DMS53 (cell line): ENCODE measurements at regions not wholly inside any gene's neighbourhood (a gene's known extent, or its start where the extent isn't known, plus 50 kb on each side); places are given as distances from the start of the nearest gene placed in this dataset.
"Not testable (repeated sequence)": the region's sequence is repeated elsewhere in the genome, so short reads cannot be mapped to it uniquely, and the experiment has no call there.

Experiments used
- DNase-seq: peaks from one replicate; lab custom pipeline; 2025; lab: John Stamatoyannopoulos, UW

DNA sequence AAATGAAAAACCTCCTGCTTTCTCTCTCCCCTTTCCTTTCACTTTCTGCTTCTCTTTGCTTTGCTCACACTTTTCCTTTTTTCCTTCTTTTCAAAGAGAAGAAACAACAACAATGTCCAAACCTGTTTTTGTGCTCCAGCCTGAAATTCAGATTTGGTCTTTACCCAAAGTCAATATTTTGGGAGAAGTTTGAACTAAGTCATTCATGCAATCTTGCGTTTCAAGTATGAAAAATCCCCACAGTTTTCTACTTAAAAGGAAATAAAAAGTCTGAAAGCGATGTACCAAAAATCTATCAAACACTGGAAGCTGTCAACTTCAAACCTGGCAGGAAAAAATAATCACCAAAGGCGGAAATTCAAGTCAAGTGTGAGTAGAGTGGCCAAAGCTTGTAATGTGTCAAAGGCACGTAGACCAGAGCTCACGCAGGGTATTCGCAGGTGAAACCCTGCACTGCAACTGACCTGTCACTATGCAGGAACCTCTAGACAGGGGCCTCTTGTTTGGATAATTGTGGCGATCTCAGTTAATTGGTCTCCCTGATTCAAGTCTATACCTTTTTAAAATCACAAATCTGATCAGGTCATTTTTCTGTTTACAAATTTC, 118.8 kb upstream of the GALNT15 start:
- no peak for DNase-seq

DNA sequence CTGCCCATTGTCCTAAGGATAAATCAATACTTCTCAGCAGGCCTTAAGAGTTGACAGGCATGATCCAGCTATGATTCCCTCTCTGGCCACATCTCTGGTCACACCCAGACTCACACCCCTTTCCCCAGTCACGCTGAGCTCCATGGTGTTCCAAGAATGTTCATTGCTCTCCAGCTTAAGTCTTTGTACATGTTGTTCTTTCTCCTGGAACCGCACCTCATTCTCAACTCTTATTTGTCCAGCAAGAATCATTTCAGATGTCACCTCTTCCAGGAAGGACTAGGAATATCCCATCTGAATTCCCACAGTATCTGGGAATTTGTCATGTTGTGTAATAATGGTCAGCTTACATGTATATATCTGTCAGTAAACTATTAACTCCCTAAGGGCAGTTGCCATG, 118.3 kb upstream of the GALNT15 start:
- no peak for DNase-seq

DNA sequence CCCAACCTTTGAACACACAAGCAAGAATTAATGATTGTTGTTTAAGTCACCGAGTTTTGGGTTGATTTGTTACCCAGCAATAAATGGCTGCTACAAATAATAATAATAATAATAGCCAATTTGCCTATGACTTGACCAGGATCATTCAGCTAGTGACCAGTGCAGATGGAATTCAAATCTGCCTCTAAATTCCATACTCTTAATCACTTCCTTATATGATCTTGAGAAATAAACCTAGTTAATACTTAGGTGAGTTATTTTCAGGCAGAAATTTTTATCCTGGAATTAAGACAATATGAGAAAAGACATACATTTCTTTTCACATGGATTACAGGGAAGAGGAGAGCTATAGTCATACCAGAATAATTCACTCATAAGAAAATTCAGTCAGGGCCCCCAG, 116.0 kb upstream of the GALNT15 start:
- DNase-seq, result no peak

DNA sequence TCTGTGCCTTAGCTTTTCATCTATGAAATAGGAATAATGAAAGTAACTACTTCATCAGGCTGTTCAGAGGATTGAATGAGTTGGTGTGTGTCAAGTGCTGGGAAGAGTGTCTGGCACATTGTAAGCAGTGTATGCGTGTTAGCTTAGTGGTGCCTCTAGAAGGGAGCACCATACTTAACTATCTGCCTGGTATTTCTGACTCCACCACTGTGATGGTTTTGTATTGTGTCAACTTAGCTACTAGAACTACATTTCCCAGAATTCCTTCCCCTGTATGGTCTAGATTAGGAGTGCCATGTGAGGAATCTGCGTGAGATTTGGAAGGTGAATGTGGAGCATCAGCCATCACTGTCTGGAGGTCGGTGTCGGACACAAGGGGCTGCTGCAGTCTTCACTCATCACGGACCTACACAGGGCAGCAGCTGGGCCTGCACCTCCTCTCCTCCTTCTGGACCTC, 115.4 kb upstream of the GALNT15 start:
- no peak for DNase-seq

DNA sequence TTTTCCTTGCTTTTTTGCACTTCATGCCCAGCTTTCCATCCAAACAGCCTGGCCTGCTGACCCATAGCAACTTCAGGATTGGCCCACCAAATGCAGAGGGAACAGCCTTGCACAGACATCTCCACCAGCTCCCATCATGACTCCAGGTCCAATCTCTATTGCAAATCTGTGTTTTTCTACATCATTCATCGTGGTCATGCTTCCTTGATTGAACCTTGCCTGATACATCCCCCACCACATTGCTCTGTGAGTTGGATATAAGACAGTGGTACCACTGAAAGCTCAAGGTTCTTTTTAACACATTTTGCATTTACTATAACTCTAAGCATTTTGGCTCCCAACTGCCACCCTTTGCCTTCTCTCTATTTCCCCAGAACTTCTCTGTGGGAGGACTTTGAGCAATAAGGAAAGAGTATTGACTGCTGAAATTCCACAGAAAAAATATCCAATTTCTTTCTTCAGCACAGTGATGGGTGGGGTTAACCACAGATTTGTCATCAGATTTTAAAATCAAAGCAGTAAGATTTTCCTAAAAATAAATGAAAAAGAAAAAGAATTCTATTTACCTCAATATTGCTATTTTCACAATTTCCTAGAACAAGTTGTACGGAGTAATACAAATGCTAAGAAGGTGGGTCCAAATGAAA, 114.6 kb upstream of the GALNT15 start:
- DNase-seq, result no peak

DNA sequence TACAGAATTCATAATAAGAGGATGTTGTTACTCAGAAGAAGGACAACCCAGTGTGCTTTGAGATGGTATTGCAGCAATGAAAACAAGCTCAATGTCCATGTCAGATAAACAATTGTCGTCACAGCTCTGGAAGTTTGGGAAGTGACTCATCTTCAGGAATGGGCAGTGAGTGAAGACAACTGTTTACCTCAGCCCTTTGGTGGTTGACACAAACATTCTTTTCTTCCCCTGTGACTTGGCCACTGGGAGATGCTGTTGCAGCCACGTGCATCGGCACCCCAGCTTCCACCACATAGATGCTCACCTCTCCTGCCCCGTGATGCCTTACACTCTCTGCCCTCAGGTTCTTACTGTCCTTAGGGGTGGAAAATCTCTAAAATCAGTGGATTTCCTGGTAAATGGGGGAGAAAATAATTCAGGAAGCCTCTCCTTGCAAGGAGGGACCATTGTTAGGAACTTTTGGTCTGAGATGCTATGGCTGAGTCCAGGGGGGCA, 114.1 kb upstream of the GALNT15 start:
- peak; percentile 41 for DNase-seq

DNA sequence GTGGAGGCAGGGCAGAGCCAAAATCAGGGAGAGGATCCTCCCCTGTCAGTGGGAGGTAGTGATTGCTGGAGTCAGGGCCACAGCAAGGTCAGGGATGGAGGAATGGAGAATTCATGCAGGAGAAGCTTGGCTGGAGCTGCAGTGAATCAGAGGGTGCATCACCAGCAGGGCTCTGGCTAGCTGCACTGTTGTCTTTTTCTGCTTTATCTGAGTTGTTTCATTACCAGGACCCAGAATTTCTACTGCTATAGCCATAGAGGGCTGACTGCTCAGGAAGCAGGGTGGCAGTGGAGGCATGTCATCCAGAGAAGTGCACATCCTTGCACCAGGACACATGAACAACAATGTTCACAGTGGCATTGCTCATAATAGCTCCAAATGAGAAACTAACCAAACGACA, 113.5 kb upstream of the GALNT15 start:
- no peak for DNase-seq

DNA sequence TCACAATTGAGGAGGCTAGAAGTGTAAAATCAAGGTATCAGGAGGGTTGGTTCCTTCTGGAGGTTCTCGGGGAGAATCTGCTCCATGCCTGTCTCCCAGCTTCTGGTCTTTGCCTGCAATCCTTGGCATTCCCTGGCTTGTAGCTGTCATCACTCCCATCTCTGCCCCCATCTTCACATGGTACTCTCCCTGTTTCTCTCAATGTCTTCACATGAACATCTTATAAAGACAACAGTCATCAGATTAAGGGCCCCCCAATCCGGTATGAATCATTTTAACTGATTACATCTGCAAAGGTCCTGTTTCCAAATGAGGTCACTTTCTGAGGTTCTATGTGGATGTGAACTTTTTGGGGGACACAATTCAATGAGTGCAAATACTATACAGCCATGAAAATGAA, 113.0 kb upstream of the GALNT15 start:
- DNase-seq, result no peak

DNA sequence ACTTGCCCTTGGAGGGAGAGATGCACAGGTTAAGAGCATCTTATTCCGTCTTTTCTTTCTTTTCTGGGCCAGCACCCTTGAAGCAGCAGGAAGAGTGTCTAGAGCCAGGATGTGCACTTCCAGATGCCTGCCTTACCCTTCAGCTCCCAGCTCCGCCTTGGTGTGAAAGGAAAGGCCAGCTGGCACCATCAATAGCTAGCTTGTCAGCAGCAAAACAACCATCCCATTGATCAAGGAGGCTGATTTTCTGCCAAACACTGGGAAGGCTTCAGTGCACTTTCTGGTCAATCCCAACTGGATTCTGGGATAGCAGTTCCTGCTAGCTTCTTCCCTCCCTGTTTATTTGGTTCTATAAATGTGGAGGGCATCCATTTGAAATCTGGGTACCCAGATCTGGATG, 110.9 kb upstream of the GALNT15 start:
- no peak for DNase-seq

DNA sequence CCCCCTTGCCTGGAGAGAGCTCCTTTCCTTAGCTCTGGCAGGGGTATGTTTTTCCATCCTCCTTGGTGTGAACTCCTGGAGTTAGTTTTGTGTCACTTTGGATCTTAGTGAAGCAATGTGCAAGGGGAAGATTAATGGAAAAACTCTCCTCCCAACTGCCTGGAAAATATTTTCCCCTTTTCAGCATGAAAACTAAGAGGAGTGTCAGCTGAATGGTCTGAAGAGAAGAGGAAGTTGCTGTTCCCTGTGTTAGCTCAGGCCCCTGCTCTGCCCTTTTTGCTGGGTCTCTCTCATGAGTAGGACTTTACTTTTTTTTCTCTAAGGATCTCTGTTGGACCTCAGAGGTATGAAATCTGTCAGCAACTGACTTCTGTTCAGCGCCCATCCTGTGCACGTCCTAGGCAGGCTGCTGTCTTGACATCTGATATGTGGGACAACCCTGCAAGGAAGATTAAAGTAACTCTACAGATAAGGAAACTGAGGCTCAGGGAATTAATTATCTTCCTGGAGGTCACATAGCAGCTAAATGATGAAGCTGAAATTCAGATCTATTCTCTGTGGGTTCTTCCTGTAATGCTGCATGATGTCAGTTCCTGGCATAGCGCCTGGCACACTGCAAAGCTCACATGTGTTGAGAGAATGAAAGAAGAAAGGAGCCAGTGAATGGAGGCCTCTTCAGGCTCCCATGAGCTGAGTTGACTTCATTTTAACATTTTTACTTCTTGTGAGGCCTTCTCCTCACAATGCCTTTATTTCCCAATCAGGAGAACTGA, 109.7 kb upstream of the GALNT15 start:
- peak; percentile 46 for DNase-seq

DNA sequence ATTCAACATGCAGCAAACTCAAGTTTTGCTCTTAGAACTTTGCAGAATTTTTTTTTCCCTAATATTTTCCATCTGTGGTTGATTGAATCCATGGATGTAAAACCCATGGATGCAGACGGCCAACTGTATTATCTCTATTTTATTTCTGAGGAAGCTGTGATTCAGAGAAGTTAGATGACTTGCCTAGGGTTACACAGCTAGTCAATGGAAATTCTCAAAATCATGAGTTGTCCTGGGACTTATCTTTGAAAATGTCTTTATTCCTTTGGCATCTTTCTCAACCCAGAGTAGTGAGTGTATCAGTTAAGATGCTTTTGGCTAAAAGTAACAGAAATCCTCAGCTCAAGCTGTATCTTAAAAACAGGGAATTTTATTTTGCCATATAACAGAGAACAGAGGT, 107.9 kb upstream of the GALNT15 start:
- no peak for DNase-seq

DNA sequence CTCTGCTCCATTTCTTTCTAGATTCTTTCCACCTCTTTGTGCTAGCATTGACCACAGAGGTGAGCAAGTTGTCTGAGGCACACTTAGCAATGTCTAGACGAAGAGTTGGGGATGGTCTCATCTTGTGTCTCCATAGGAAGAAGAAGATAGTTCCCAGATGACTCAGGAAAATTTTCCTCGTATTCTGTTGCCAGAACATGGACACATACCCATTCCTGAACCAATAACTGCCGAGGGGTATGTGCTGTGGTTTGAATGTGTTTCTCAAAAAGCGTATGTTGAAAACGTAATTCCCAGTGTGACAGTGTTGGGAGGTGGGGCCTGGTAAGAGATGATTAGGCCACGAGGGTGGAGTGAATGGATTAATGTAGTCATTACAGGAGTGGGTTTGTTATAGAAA, 107.5 kb upstream of the GALNT15 start:
- DNase-seq, result no peak

DNA sequence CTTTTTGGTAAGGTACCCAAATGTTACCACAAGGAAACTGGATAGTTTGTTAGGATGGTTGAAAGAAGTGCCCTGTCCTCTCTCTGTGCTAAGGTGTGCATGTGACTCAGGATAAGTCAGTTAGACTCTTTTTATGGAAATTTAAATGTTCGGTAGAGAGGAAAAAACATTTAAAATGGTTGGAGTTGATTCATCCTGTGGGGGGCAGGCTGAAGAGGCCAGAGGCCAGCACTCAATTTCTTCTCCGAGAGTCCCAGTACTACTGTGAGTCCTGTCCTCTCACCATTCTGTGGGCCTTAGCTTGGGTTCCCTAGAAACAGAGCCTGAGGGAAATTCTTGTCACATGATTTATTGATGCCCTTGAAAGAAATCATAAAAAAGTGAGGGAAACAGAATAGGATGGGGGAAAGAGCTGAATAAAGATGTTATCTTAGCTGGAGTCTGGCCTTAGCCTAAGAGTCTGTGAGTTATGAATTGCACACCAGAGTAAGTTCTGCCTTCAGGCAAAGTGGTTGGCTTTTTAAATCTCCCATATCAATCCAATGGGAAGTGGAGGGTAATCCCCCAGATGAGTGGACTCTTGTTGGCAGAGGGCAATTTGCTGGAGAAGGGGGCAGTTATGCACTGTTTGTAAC, 106.5 kb upstream of the GALNT15 start:
- DNase-seq, result no peak

DNA sequence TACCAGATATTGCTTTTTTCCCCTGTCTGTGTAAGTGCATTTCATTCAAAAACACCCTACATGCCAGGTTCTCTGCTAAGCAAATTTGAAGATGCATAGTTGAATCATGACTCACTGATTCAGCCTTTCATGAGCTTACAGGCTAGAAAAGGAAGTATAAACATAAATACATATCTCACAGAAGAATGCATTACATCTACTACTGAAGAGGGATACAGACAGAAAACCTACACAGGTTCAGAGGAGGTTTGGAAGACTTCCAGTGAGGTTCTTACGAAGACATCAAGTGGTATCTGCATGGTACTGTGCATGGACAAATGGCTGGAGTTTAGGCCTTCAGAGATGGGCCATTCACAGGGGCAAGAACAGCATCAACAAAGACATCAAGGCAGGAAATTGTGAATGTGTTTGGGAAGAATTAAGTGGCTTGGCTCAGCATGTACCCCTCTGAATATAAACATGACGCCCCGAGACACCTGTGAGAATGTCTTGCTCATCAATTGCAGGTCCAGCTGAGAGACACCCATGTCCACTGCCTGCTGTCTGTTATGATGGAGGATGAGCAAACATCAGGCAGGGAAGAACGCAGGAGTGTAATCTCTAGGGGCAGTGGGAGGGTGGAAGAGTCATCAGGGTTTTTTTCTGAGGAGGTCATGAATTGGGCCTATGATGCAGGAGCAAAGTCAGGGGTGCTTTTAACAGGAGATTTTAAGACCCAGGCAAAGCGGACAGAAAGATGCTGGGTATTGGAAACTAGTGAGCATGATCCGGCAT, 105.1 kb upstream of the GALNT15 start:
- DNase-seq, result peak; percentile 68

DNA sequence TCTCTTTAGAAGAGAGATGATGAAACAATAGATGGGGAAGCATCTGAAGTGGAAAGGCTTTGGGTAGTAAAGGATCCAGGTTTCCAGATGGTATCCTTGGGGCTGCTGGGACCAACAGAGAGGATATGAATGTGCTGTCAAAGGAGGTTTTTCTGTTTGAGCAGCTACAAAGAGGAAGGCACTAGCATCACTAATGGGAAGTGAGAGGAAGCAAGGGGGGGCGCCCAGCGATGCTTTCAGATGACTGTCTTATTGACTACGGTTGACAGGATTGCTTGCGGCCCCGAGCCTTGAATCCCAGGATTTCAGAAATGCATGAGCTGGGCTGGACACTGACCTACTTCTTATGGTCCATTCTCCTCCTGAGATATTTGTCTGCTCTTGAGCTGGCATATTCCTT, 103.8 kb upstream of the GALNT15 start:
- DNase-seq, result peak; percentile 8

DNA sequence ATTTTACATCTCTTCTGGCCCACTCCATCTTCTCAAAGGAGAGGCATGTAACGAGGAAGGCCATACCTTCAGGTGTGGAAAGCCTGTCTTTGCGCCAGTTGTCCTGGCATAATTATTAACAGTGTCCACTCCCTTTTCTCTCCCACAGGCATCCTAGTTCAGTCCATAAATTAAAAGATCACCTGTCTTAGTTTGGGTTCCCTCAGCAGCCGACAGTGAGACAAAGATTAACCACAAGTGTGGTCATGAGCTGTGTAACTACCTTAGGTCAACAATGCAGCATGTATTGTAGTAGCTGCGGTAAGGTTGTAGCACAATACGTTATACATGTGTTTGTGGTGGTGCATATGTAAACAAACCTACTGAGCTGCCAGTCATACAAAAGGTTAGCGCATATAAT, 103.3 kb upstream of the GALNT15 start:
- peak; percentile 80 for DNase-seq

DNA sequence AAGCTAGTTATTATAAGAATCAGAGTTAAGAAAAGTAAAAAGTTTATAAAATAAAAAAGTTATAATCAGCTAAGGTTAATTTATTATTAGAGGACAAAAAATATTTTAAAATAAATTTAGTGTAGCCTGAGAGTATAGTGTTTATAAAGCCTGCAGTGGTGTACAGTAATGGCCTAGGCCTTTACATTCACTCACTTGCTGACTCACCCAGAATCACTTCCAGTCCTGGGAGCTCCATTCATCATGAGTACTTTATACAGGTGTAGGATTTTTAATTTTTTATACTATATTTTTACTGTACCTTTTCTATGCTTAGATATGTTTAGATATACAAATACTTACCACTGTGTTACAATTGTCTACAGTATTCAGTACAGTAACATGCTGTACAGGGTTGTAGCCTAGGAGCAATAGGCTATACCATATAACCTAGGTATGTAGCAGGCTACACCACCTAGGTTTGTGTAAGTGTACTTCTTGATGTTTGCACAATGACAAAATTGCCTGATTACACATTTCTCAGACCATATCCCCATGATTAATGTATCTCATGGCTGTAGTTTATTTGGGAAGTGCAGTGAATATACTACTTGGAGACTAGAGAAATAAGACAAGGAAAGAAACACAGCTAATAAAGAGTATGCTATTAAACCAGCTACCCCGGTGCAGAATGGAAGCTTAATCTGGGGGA, 101.9 kb upstream of the GALNT15 start:
- peak; percentile 26 for DNase-seq

DNA sequence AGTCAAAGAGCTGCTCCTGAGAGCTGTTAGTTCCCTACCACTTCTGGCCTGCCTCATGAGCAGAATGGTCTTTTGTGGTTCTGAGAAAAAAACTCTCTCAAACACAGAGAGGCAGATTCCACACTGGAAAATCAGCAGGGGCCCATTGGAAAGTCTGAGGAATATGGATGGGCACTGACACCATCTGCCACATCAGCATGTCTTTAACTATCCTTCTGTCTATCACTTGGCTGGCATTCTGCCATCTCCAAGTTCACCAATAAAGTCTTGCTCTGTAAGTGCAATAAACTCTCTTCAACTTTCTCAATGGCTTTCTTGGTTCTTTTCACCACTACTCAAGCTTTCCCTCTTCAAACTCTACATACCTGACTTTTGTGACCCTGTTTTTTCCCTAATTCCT, 101.3 kb upstream of the GALNT15 start:
- DNase-seq, result no peak

DNA sequence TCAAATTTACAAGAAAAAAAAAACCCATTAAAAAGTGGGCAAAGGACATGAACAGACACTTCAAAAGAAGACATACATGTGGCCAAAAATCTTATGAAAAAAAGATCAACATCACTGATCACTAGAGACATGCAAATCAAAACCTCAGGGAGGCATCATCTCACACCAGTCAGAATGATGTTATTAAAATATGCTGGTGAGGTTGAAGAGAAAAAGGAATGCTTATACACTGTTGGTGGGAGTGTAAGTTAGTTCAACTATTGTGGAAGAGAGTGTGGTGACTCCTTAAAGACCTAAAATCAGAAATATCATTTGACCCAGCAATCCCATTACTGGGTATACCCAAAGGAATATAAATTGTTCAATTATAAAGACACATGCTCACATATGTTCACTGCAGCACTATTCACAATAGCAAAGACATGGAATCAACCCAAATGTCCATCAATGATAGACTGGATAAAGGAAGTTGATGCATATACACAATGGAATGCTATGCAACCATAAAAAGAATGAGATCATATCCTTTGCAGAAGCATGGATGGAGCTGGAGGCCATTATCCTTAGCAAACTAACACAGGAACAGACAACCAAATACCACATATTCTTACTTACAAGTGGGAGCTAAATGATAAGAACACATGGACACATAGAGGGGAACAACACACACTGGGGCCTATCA, 100.3 kb upstream of the GALNT15 start:
- not testable (repeated sequence) for DNase-seq

DNA sequence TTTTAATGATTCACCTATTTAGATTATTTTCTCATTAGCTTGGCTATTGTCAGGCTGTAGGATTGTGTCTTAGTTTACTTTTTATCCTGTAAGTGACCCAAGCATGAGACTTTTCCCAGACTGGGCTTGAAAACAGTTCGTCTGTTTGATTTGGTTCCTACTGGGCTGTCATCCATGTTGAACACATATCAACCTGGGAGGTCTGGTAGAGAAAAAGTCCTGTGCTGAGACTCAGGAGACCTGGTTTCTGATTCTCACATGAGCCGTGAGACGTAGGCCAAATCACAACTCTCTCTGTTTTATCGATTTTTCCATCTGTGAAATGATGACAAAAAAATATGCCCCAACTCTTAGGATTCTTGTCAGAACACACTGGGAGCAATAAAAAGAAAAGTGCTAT, 98.8 kb upstream of the GALNT15 start:
- DNase-seq, result no peak

DNA sequence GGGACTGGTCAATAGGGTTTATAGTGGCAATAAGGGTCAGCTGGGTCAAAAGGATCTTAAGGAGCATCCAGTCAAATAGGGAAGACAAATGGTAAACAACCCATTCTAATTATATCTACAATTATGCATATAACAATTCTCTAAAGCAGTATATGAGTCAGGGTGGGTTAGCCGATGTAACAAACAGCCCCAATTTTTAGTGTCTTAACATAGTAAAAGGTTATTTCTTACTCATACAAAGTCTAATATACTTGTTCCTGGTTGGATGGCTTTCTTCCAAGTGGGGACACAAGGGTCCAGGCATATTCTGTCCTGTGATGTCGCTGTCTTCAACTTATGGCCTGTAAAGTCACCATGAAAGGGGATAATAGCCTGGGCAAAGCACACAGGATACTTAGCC, 97.9 kb upstream of the GALNT15 start:
- no peak for DNase-seq
